Loucy (cell line): ENCODE measurements at regions not wholly inside any gene's neighbourhood (a gene's known extent, or its start where the extent isn't known, plus 50 kb on each side); places are given as distances from the start of the nearest gene placed in this dataset.
"Not testable (repeated sequence)": the region's sequence is repeated elsewhere in the genome, so short reads cannot be mapped to it uniquely, and the experiment has no call there.

Source experiments
- H2AFZ ChIP-seq: fragments of 200-600 bp; sonication (generic); 2 replicates; pipeline ENCODE4 v1.6.0; 2016; ENCODE audit warnings: antibody characterized with exemption, mild to moderate bottlenecking, low read length, moderate library complexity
- H3F3A ChIP-seq: fragments of 200-600 bp; 2 replicates; pipeline ENCODE4 v1.6.0; 2016; ENCODE audit warnings: antibody characterized with exemption, low read depth, mild to moderate bottlenecking
- H3K27me3 ChIP-seq: fragments of 200-600 bp; sonication (generic); 2 replicates; pipeline ENCODE4 v1.6.1; 2014; ENCODE audit warnings: low read length, mild to moderate bottlenecking; ENCODE audit not compliant: insufficient read depth, poor library complexity, severe bottlenecking
- H3K36me3 ChIP-seq: fragments of 200-600 bp; sonication (generic); 2 replicates; pipeline ENCODE4 v1.6.1; 2016; ENCODE audit warnings: low read length; ENCODE audit not compliant: insufficient read depth
- H3K4me1 ChIP-seq: fragments of 200-600 bp; sonication (generic); 2 replicates; pipeline ENCODE4 v1.5.1; 2014; ENCODE audit warnings: low read length, mild to moderate bottlenecking; ENCODE audit not compliant: insufficient read depth, poor library complexity, severe bottlenecking
- H3K4me2 ChIP-seq: fragments of 200-600 bp; sonication (generic); 2 replicates; pipeline ENCODE4 v1.6.0; 2014; ENCODE audit warnings: antibody characterized with exemption, low read length, low read depth, mild to moderate bottlenecking; ENCODE audit not compliant: poor library complexity, severe bottlenecking
- H3K4me3 ChIP-seq: fragments of 200-600 bp; sonication (generic); 2 replicates; pipeline ENCODE4 v1.5.1; 2014; ENCODE audit warnings: low read length, mild to moderate bottlenecking, mixed read lengths; ENCODE audit not compliant: poor library complexity, severe bottlenecking
- H3K79me2 ChIP-seq: fragments of 200-600 bp; sonication (generic); 2 replicates; pipeline ENCODE4 v1.6.1; 2014; ENCODE audit warnings: low read length; ENCODE audit not compliant: insufficient read depth
- H3K9ac ChIP-seq: fragments of 200-600 bp; sonication (generic); 2 replicates; pipeline ENCODE4 v1.6.0; 2014; ENCODE audit warnings: mild to moderate bottlenecking, low read depth, low read length, moderate library complexity; ENCODE audit not compliant: poor library complexity, severe bottlenecking
- H3K9me2 ChIP-seq: fragments of 200-600 bp; sonication (generic); replicated peaks from 2 replicates; pipeline ENCODE4 v1.6.1; 2016; ENCODE audit warnings: low read depth, low read length, mixed read lengths
- H3K9me3 ChIP-seq: fragments of 200-600 bp; sonication (generic); 2 replicates; pipeline ENCODE4 v1.6.1; 2014; ENCODE audit warnings: mild to moderate bottlenecking, antibody characterized with exemption, low read length, low read depth; ENCODE audit not compliant: insufficient read depth
- H4K20me1 ChIP-seq: fragments of 200-600 bp; sonication (generic); 2 replicates; pipeline ENCODE4 v1.6.0; 2014; ENCODE audit warnings: antibody characterized with exemption, low read length, mild to moderate bottlenecking; ENCODE audit not compliant: insufficient read depth, poor library complexity, severe bottlenecking

DNA sequence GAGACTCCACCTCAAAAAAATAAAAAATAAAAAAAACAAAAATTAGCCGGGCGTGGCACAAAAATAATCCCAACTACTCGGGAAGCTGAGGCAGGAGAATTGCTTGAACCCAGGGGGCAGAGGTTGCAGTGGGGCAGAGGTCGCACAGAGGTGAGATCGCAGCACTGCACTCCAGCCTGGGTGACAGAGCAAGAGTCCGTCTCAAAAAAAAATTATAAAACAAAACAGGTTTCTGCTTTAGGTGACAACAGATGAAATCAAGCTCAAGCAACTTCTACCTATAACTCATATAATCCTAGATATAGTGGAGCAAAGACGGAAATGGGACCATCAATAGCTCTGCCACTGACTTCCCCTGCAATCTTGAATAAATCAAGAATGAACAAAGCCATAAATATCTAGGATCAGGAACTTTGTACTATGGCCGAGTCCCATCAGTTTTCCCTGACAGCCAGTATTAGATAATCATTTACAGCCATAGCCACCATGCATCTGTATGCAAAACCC, 53.6 kb upstream of the PDPR start:
- not testable (repeated sequence) for H3K36me3 ChIP-seq, H3F3A ChIP-seq, H3K27me3 ChIP-seq, H2AFZ ChIP-seq, H3K4me1 ChIP-seq, H3K9me2 ChIP-seq, H3K9me3 ChIP-seq, H3K4me2 ChIP-seq, H3K4me3 ChIP-seq, H3K9ac ChIP-seq, H4K20me1 ChIP-seq
- H3K79me2 ChIP-seq: peaks cover 15% of the 10 kb centered on the region

DNA sequence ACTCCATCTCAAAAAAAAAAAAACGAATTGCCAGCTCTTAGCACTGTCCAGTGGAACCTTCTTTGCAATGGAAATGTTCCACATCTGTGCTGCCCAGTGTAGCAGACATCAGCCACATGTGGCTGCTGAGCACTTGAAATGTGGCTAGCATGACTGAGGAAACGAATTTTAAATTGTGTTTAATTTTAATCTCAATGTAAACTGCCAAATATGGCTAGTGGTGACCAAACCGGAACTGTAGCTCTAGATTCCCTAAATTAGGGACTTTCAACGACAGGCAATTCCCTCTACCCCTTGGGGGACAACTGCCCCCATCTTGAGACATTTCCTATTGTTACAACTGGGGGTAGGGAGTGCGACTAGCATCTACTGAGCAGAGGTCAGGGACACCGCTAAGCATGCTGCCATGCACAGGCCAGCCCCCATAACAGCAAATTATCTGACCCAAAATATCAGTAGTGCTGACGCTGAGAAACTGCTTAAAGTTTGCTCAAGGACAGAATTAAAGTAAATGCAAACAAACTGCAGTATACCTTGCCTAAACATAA, 52.4 kb upstream of the PDPR start:
- H4K20me1 ChIP-seq, H3K9me3 ChIP-seq, H3K36me3 ChIP-seq, H3K4me3 ChIP-seq, H3K9ac ChIP-seq, H2AFZ ChIP-seq, H3K4me1 ChIP-seq, H3F3A ChIP-seq, H3K27me3 ChIP-seq, H3K4me2 ChIP-seq, H3K9me2 ChIP-seq: not testable (repeated sequence)
- H3K79me2 ChIP-seq: peaks cover 15% of the 10 kb centered on the region

DNA sequence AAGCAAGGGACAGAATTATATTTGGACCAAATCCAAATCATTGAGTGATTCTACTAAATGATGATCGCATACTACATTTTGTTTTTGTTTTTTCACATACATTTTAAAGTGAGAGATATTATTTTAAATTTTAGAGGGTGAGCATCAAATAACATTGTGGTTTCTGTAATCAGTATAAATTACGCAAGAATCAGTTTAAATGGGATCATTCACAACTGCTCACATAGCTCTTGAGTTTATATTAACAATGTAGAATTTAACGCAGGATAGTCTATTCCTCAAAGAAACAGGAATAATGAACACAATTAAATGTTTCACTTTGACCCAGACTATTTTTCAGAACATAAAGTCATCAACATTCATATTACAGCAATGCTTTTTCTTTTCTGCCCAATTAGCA, 51.2 kb upstream of the PDPR start:
- H3F3A ChIP-seq, H3K27me3 ChIP-seq, H3K4me1 ChIP-seq, H3K4me2 ChIP-seq, H3K4me3 ChIP-seq, H3K9me3 ChIP-seq, H4K20me1 ChIP-seq, H3K36me3 ChIP-seq, H2AFZ ChIP-seq, H3K9ac ChIP-seq, H3K9me2 ChIP-seq: not testable (repeated sequence)
- H3K79me2 ChIP-seq: peaks cover 15% of the 10 kb centered on the region
